H1 (cell line): ENCODE measurements at regions not wholly inside any gene's neighbourhood (a gene's known extent, or its start where the extent isn't known, plus 50 kb on each side); places are given as distances from the start of the nearest gene placed in this dataset.

Source experiments
- CTCF ChIA-PET: fragments of 300-600 bp; sonication (Branson Sonifier 250); formaldehyde crosslinking; loops from one replicate; lab custom pipeline; 2021; ENCODE audit not compliant: partially characterized antibody; lab: Charles Lee
- POLR2A ChIA-PET: fragments of 300-600 bp; sonication (Branson Sonifier 250); formaldehyde crosslinking; loops from one replicate; lab custom pipeline; 2021; ENCODE audit warnings: inconsistent platforms; ENCODE audit not compliant: partially characterized antibody; lab: Charles Lee
- DNase-seq, 2 experiments: peaks; one replicate each; pipeline versions ENCODE4 v3.0.0 to v3.0.0-alpha.2; 2010 to 2022; ENCODE audit warnings: low spot score in 2 of 2, low read depth in 1 of 2, mixed read lengths in 1 of 2
- FAIRE-seq: peaks from 2 replicates; lab custom pipeline; 2011; peaks lifted over from hg19 to GRCh38; lab: Jason Lieb, UNC
- H2AFZ ChIP-seq: 2 replicates; pipeline ENCODE4 v1.8.1; 2012; ENCODE audit warnings: low read length, inconsistent platforms
- H2AK5ac ChIP-seq: 2 replicates; pipeline ENCODE4 v1.6.1; 2013; ENCODE audit warnings: low read depth, low read length
- H2BK120ac ChIP-seq: replicated peaks from 2 replicates; pipeline ENCODE3; 2013; ENCODE audit warnings: low read depth, low read length, inconsistent platforms
- H2BK12ac ChIP-seq: 2 replicates; pipeline ENCODE4 v1.6.1; 2013; ENCODE audit warnings: low read depth, low read length
- H2BK15ac ChIP-seq: 2 replicates; pipeline ENCODE4 v1.6.1; 2013; ENCODE audit warnings: low read length
- H2BK20ac ChIP-seq: 2 replicates; pipeline ENCODE4 v1.6.1; 2013; ENCODE audit warnings: low read length
- H2BK5ac ChIP-seq: 2 replicates; pipeline ENCODE4 v1.6.1; 2013; ENCODE audit warnings: low read depth, low read length
- H3K14ac ChIP-seq: 2 replicates; pipeline ENCODE4 v1.6.1; 2013; ENCODE audit warnings: inconsistent platforms; ENCODE audit not compliant: insufficient read length
- H3K18ac ChIP-seq: 2 replicates; pipeline ENCODE4 v1.6.1; 2013; ENCODE audit warnings: low read length; ENCODE audit errors: extremely low read depth
- H3K23ac ChIP-seq: 2 replicates; pipeline ENCODE4 v1.6.1; 2013; ENCODE audit warnings: inconsistent platforms; ENCODE audit not compliant: insufficient read length
- H3K23me2 ChIP-seq: 2 replicates; pipeline ENCODE4 v1.6.1; 2013; ENCODE audit warnings: low read depth, low read length
- H3K27ac ChIP-seq: 2 replicates; pipeline ENCODE4 v1.6.1; 2011; ENCODE audit warnings: low read depth, low read length, inconsistent platforms
- H3K27me3 ChIP-seq, 4 experiments: replicated peaks in 1 of 4; 1 replicate in 1 of 4; 2 replicates in 3 of 4; pipeline versions ENCODE4 v1.6.1 to v1.8.1; 2011 to 2013; ENCODE audit warnings: low read length in 3 of 4, mild to moderate bottlenecking in 3 of 4, inconsistent platforms in 2 of 4, mixed read lengths in 2 of 4, moderate library complexity in 1 of 4; ENCODE audit not compliant: control insufficient read depth in 3 of 4, insufficient read depth in 3 of 4; ENCODE audit errors: extremely low read depth in 1 of 4
- H3K36me3 ChIP-seq, 4 experiments: 2 replicates each; pipeline versions ENCODE4 v1.6.1 to v1.8.1; 2011 to 2013; ENCODE audit warnings: mild to moderate bottlenecking in 4 of 4, low read length in 3 of 4, moderate library complexity in 2 of 4, control low read depth in 1 of 4, inconsistent platforms in 1 of 4; ENCODE audit not compliant: insufficient read depth in 4 of 4, control insufficient read depth in 2 of 4
- H3K4ac ChIP-seq: replicated peaks from 2 replicates; pipeline ENCODE3; 2013; ENCODE audit warnings: low read length, low read depth, mixed read lengths, inconsistent platforms; ENCODE audit not compliant: insufficient read length
- H3K4me1 ChIP-seq, 4 experiments: replicated peaks in 1 of 4; 1 replicate in 1 of 4; 2 replicates in 3 of 4; pipeline versions ENCODE4 v1.6.1 to v1.8.1; 2011 to 2013; ENCODE audit warnings: low read length in 3 of 4, inconsistent platforms in 2 of 4, mixed read lengths in 1 of 4; ENCODE audit not compliant: insufficient read depth in 4 of 4, control insufficient read depth in 3 of 4
- H3K4me2 ChIP-seq, 2 experiments: 2 replicates each; pipeline versions ENCODE4 v1.6.1 to v1.8.1; 2011 to 2013; ENCODE audit warnings: low read depth in 2 of 2, low read length in 2 of 2, control low read depth in 1 of 2, inconsistent platforms in 1 of 2, mild to moderate bottlenecking in 1 of 2; ENCODE audit not compliant: insufficient read depth in 1 of 2
- H3K4me3 ChIP-seq, 4 experiments: fragments of 200-600, 300-600 bp in 1 of 4; sonication (generic), shearing (Covaris generic), sonication (Bioruptor Twin) in 1 of 4; 2 replicates each; pipeline versions ENCODE4 v1.5.1 to v1.8.1; 2011 to 2016; ENCODE audit warnings: low read length in 4 of 4, low read depth in 3 of 4, control low read depth in 2 of 4, inconsistent platforms in 2 of 4, mild to moderate bottlenecking in 2 of 4, mixed read lengths in 1 of 4, moderate library complexity in 1 of 4; ENCODE audit not compliant: insufficient read depth in 2 of 4; ENCODE audit errors: extremely low read depth in 1 of 4
- H3K56ac ChIP-seq: replicated peaks from 2 replicates; pipeline ENCODE3; 2013; ENCODE audit warnings: low read depth, mild to moderate bottlenecking, mixed read lengths, low read length, inconsistent platforms; ENCODE audit not compliant: insufficient read length
- H3K79me1 ChIP-seq: 2 replicates; pipeline ENCODE4 v1.6.1; 2013; ENCODE audit warnings: low read depth, low read length, control low read depth
- H3K79me2 ChIP-seq, 2 experiments: 2 replicates each; pipeline versions ENCODE4 v1.6.1 to v1.8.1; 2012 to 2013; ENCODE audit warnings: low read length in 2 of 2, mild to moderate bottlenecking in 2 of 2, inconsistent platforms in 1 of 2; ENCODE audit not compliant: insufficient read depth in 2 of 2, control insufficient read depth in 1 of 2
- H3K9ac ChIP-seq, 4 experiments: replicated peaks in 1 of 4; 1 replicate in 1 of 4; 2 replicates in 3 of 4; pipeline versions ENCODE4 v1.6.1 to v1.8.1; 2011 to 2013; ENCODE audit warnings: low read depth in 3 of 4, low read length in 3 of 4, control low read depth in 2 of 4, mild to moderate bottlenecking in 2 of 4, moderate library complexity in 2 of 4, inconsistent platforms in 1 of 4; ENCODE audit errors: extremely low read depth in 1 of 4
- H3K9me3 ChIP-seq, 2 experiments: 2 replicates each; pipeline versions ENCODE4 v1.6.1 to v1.8.1; 2012 to 2013; ENCODE audit warnings: mild to moderate bottlenecking in 2 of 2, moderate library complexity in 2 of 2, control low read depth in 1 of 2, inconsistent platforms in 1 of 2, low read depth in 1 of 2, low read length in 1 of 2, mixed read lengths in 1 of 2; ENCODE audit not compliant: insufficient read depth in 2 of 2
- H4K20me1 ChIP-seq, 2 experiments: replicated peaks in 1 of 2; 2 replicates each; pipeline versions ENCODE3 to v1.8.1; 2011 to 2013; ENCODE audit warnings: inconsistent platforms in 2 of 2, low read length in 2 of 2, mild to moderate bottlenecking in 1 of 2; ENCODE audit not compliant: insufficient read depth in 2 of 2, control insufficient read depth in 1 of 2
- H4K5ac ChIP-seq: 2 replicates; pipeline ENCODE4 v1.6.1; 2013; ENCODE audit warnings: low read length, low read depth, mixed read lengths, inconsistent platforms; ENCODE audit not compliant: insufficient read length
- H4K8ac ChIP-seq: 2 replicates; pipeline ENCODE4 v1.8.0; 2013; ENCODE audit warnings: mild to moderate bottlenecking, moderate library complexity, low read length, inconsistent platforms; ENCODE audit not compliant: insufficient read depth; ENCODE audit errors: extremely low read depth
- H4K91ac ChIP-seq: replicated peaks from 2 replicates; pipeline ENCODE3; 2013; ENCODE audit warnings: low read length, mixed read lengths, inconsistent platforms; ENCODE audit not compliant: insufficient read length
- CBX5 ChIP-seq: fragments of 300-800, 300-1000 bp; sonication (generic); IDR thresholded peaks from 2 replicates; pipeline ENCODE4 v1.7.1; 2016; ENCODE audit warnings: antibody characterized with exemption, low read length, low read depth
- CHD1 ChIP-seq: IDR thresholded peaks from 2 replicates; pipeline ENCODE4 v1.6.1; 2012; ENCODE audit warnings: low read depth, low read length, improper control_type of control experiment
- EGR1 ChIP-seq: IDR thresholded peaks from 2 replicates; pipeline ENCODE4 v1.6.1; 2011; ENCODE audit warnings: low read depth, low read length, borderline replicate concordance
- KDM4A ChIP-seq: IDR thresholded peaks from one replicate; pipeline ENCODE4 v1.7.1; 2012; ENCODE audit warnings: low read depth, mild to moderate bottlenecking, moderate library complexity, low read length, inconsistent platforms; ENCODE audit not compliant: severe bottlenecking
- SIN3A ChIP-seq, 2 experiments: IDR thresholded peaks in 1 of 2; conservative IDR thresholded peaks in 1 of 2; 2 replicates each; pipeline ENCODE4 v1.6.1; 2011 to 2012; ENCODE audit warnings: low read length in 2 of 2, improper control_type of control experiment in 1 of 2, low read depth in 1 of 2, mild to moderate bottlenecking in 1 of 2
- TAF1 ChIP-seq: IDR thresholded peaks from 2 replicates; pipeline ENCODE4 v1.6.1; 2011; ENCODE audit warnings: mild to moderate bottlenecking, low read depth, low read length
- WGBS, 2 experiments: shearing (Covaris generic) in 1 of 2; methylation state at CpG; one replicate each; pipeline versions ENCODE4 v1.1.6 to v1.1.7; 2013 to 2015; ENCODE audit warnings: low lambda C conversion rate in 2 of 2, mixed read lengths in 2 of 2, inconsistent platforms in 1 of 2, low coverage in 1 of 2, missing lambda C conversion rate in 1 of 2; ENCODE audit not compliant: insufficient replicate concordance in 2 of 2, insufficient coverage in 1 of 2, insufficient read length in 1 of 2; ENCODE audit errors: extremely low coverage in 1 of 2, missing lambda C conversion rate in 1 of 2; 5-methylcytosine and 5-hydroxymethylcytosine counted together

GRCh38 chr4:116395408-116395807, 690.0 kb downstream of the TRAM1L1 start:
- WGBS, 2 experiments: 92% methylated on average over 3 of the region's 3 CpGs; no CpG with 5 or more reads in 1 of the 2 experiments
- Histone ChIP-seq H3K36me3 (no peaks in the 10 kb centered on the region), H2AK5ac (no peak overlapping the region), H3K23ac (no peak overlapping the region), H3K56ac (no peak overlapping the region), H2AFZ (no peak overlapping the region), H3K9me3 (0 out of 4 replicates have a peak, but pooled peaks cover 0 to 3% of the 10 kb centered on the region in 2 experiments), H3K18ac (no peak overlapping the region), H3K4me3 (no peak overlapping the region), H2BK120ac (no peak overlapping the region), H2BK5ac (no peak overlapping the region), H3K27ac (no peak overlapping the region), H3K4me2 (no peak overlapping the region), H4K91ac (no peak overlapping the region), H3K79me2 (no peaks in the 10 kb centered on the region), H2BK12ac (no peak overlapping the region), H3K4ac (no peak overlapping the region), H4K5ac (no peak overlapping the region), H3K23me2 (no peaks in the 10 kb centered on the region), H3K27me3 (no peaks in the 10 kb centered on the region), H3K9ac (no peak overlapping the region), H2BK20ac (no peak overlapping the region), H4K8ac (no peak overlapping the region), H4K20me1 (no peaks in the 10 kb centered on the region), H2BK15ac (no peak overlapping the region), H3K79me1 (no peaks in the 10 kb centered on the region), H3K4me1 (no peaks in the 10 kb centered on the region), H3K14ac (no peak overlapping the region)
- ChIA-PET CTCF (interaction anchor here (1.3 kb wide), 1 partner anchor 9 kb away, joined by 5 read pairs; no protein-coding TSS in a partner anchor), POLR2A (no interaction called here)
- FAIRE-seq (no peak), DNase-seq (no peak)
- TF ChIP-seq CBX5: no peak
- no peak for TF ChIP-seq TAF1
- no peak for TF ChIP-seq SIN3A (conservative IDR thresholded peaks at IDR 0.05 in 1 of 2, IDR thresholded peaks at IDR 0.05 in 1 of 2; ENCODE audit: low read depth in 1 of 2, low read length in 2 of 2)
- TF ChIP-seq EGR1: no peak
- TF ChIP-seq KDM4A: no peak
- no peak for TF ChIP-seq CHD1
